Activated T-cell treated with anti-CD3 and anti-CD28 coated beads, Interleukin-2, amount 50 U/mL, for 4 hours (primary cell): ENCODE measurements at regions not wholly inside any gene's neighbourhood (a gene's known extent, or its start where the extent isn't known, plus 50 kb on each side); places are given as distances from the start of the nearest gene placed in this dataset.
"Not testable (repeated sequence)": the region's sequence is repeated elsewhere in the genome, so short reads cannot be mapped to it uniquely, and the experiment has no call there.

Source experiments
- ATAC-seq, 2 donors: fragments of 200-7000 bp; cut with Tn5 transposase; one replicate each; pipeline ENCODE4 v1.10.0; 2021
- DNase-seq: peaks from one replicate; pipeline ENCODE4 v3.0.0-alpha.2; 2020
- H3K27me3 Mint-ChIP-seq: one replicate; pipeline ENCODE4 v1.8.0; 2021; ENCODE audit warnings: low read depth, mixed read lengths
- H3K36me3 Mint-ChIP-seq: one replicate; pipeline ENCODE4 v1.8.0; 2022; ENCODE audit warnings: mixed read lengths; ENCODE audit not compliant: insufficient read depth
- H3K4me1 Mint-ChIP-seq: one replicate; pipeline ENCODE4 v1.8.0; 2021; ENCODE audit warnings: low read depth, mixed read lengths
- H3K4me3 Mint-ChIP-seq: one replicate; pipeline ENCODE4 v1.8.0; 2021; ENCODE audit warnings: mild to moderate bottlenecking, moderate library complexity, mixed read lengths
- H3K9me3 Mint-ChIP-seq: one replicate; pipeline ENCODE4 v1.8.0; 2021; ENCODE audit warnings: mixed read lengths

DNA sequence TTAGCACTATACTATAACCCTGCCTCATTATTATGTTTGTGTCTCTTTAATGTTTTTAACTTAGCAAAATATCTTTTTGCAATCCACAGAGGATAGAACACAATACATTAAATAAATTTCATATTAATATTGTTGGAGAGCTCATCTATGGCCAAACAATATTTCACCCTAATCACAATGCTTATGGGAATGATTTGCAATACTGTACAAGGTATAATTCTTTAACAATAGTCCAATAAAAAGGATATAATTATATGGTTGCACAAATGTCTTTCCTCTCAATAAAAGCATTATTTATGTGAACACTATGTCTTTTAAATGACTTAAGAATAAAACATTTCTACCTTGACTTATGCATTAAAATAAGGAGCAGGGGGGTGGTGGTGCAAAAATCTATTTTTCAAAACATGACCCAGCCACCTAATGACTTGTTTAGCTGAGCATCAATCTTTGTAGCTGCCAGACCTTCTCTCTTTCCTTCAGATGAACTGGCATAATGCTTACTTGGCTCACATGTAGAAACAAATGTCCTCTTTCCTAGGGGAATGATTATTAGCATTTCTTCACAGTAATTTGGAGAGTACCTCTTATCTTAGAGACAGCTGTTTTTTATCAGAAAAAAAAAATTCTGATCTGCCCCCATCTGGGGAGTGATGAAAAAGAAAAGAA lies 1933.6 kb upstream of the LRRTM1 start:
- Mint-ChIP-seq H3K27me3 (no peaks in the 10 kb centered on the region), H3K9me3 (peaks cover 11% of the 10 kb centered on the region), H3K4me3 (no peak overlapping the region), H3K36me3 (no peaks in the 10 kb centered on the region), H3K4me1 (no peaks in the 10 kb centered on the region)
- DNase-seq (no peak), ATAC-seq (no peak)

DNA sequence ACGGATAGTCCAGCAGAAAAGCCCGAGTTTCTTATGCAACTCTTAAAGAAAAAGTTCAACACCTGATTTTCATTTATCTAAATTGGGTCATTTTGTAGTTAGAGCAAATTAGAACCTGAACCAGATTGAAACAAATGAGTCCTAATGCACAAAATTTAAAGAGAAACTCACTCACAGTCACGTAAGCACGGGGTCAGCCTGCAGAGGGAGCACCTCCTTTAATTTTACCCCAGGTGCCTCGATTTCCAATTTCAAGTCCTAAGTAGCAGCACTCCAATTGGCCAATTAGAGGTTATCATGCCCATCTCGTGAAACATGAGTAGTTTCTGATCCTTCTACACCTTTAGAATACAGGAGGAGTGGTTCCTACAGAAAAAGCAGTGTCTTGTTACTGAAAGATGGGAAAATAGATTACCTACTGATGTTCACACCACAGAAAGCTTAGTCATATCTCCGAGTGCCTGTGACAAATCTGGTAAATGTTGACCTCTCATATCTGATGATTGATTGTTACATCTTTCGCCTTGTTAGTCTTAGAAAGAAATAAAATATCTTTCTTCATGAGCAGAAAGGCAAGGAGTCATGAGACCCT lies 1929.8 kb upstream of the LRRTM1 start:
- ATAC-seq, result no peak
- H3K9me3 Mint-ChIP-seq, result peaks cover 8% of the 10 kb centered on the region
- no peaks in the 10 kb centered on the region for H3K36me3 Mint-ChIP-seq
- DNase-seq, result no peak
- no peaks in the 10 kb centered on the region for H3K27me3 Mint-ChIP-seq
- H3K4me1 Mint-ChIP-seq, result no peaks in the 10 kb centered on the region
- no peak overlapping the region for H3K4me3 Mint-ChIP-seq

DNA sequence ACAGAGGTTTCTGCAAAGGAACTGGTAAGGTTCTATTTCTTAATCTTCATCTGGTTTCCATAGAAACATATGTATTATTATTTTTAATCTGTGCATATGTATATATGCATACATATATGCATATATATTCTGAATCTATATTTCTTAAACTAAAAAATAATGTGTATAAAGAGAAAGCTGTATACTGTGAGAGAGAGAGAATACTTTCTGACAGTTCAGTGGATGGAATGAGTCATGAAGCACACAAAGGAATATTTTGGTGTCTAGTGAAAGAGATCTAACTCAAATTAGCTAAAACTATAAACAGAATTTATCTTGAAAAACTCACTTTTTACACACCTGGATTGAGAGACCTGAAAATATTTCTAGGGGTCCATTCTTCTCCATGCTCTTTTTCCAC lies 1929.3 kb upstream of the LRRTM1 start:
- Mint-ChIP-seq H3K36me3 (no peaks in the 10 kb centered on the region), H3K4me1 (no peaks in the 10 kb centered on the region), H3K9me3 (peaks cover 12% of the 10 kb centered on the region), H3K27me3 (no peaks in the 10 kb centered on the region), H3K4me3 (no peak overlapping the region)
- no peak for ATAC-seq
- DNase-seq, result no peak

DNA sequence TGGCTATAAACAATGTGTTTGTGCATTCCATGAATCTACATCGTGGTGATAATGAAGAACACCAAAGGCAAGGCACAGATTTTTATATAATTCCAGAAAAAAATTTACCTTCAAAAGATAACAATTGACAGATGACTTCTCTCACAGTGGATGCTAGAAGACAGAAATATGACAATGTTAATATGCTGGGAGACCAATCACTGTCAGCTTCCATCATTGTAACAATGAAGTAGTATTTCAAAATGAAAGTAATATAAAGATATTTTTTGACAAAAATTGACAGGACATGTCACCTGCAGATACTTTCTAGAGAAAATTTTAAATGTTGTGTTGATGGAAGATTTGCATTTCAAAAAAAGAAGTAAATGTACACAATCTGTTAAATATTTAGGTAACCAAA lies 1925.9 kb upstream of the LRRTM1 start:
- H3K36me3 Mint-ChIP-seq, result no peaks in the 10 kb centered on the region
- no peaks in the 10 kb centered on the region for H3K27me3 Mint-ChIP-seq

DNA sequence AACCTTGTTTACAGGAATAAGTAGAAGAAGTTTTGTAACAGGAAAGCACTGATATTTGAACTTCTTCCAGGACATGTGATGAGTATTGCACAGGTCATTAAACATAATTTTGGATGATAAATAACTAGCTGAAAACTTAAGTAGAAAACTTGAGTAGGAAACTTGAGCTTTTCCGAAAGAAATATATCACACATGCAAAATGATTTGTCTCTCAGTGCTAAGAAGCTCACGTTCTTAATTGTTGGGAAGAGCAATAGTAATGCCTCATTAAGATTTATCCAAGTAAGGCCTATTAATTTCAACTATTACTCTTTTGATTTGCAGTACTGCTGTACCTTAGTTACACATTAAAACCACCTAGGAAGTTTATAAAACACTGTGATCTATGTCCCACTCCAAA lies 1921.9 kb upstream of the LRRTM1 start:
- no peak for DNase-seq
- Mint-ChIP-seq H3K27me3 (no peaks in the 10 kb centered on the region), H3K9me3 (peaks cover 18% of the 10 kb centered on the region), H3K36me3 (no peaks in the 10 kb centered on the region), H3K4me1 (no peaks in the 10 kb centered on the region), H3K4me3 (no peak overlapping the region)
- ATAC-seq, result no peak

More for the DNA sequence above, 1925.9 kb upstream of the LRRTM1 start:
- DNase-seq (no peak), ATAC-seq (no peak)
- Mint-ChIP-seq H3K9me3 (peaks cover 12% of the 10 kb centered on the region), H3K4me3 (no peak overlapping the region), H3K4me1 (no peaks in the 10 kb centered on the region)

DNA sequence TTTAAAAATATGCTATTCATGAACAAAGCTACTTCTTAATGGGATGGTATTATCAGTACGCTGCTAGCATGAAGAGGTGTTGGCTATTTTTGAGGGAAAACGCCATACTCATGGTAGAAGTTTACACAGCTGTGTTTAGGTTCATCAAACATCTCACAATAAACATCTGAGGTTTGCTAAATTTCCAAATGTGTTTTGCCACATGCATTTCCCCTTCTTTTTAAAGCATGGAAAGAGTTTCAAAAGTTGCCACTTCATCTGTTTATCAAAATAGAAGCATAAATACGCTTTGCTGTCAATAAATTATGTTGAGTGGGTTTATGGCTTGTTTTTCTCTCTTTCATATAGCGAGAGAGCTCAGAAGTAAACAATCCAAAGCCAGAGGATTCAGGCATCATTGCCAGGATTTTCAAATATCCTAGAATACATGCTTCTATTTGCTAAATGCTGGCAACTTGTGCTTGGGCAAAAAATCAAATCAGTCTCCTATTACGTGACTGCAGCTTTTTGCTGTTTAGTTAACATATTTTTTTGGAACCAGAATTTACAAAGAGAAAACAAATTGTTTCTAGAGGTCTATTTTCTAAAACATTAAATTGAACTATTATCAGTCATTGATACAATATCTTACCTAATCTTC lies 1919.9 kb upstream of the LRRTM1 start:
- Mint-ChIP-seq H3K27me3 (no peaks in the 10 kb centered on the region), H3K36me3 (no peaks in the 10 kb centered on the region), H3K9me3 (peaks cover 13% of the 10 kb centered on the region), H3K4me3 (no peak overlapping the region), H3K4me1 (no peaks in the 10 kb centered on the region)
- DNase-seq, result no peak
- no peak for ATAC-seq

DNA sequence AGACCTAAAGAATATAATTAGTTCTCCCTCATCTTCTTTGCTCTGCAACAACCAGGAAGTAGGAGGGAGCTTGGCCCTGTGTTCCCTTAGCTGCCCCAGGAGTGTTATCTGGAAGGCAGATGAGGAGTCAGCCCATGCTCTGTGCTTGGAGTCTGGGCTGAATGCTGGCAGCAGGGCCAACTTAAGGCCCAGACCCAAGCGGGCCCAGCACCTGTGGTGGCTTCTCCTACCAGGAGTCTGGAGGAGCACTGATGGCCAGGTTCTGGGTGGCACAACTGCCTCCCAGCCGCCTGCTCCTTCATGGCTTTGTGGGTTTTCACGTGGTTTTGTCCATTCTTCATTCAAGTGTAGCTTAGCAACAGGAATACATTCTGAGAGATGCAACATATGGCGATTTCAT lies 1910.7 kb upstream of the LRRTM1 start:
- Mint-ChIP-seq H3K36me3 (no peaks in the 10 kb centered on the region), H3K4me3 (no peak overlapping the region), H3K27me3 (no peaks in the 10 kb centered on the region), H3K9me3 (peaks cover 20% of the 10 kb centered on the region), H3K4me1 (no peaks in the 10 kb centered on the region)
- ATAC-seq (no peak), DNase-seq (no peak)

DNA sequence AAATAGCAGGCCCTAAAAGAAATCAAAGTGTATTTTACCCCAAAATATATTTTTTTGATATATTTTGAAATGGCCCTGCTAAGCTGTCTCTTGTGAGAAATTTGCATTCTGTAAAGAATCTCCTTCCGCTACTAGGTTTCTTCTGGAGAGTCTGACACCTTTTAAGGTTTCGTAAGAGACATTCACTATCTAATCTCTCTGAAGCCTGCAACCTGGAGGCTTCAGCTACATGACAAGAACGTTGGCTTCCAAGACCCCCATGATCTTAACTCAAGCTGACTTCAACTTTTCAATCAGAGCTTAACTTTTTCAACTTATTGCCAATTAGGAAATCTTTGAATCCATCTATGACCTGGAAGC lies 1894.9 kb upstream of the LRRTM1 start:
- ATAC-seq (no peak), DNase-seq (no peak)
- H3K27me3 Mint-ChIP-seq, result no peaks in the 10 kb centered on the region
- no peaks in the 10 kb centered on the region for H3K36me3 Mint-ChIP-seq
- peaks cover 28% of the 10 kb centered on the region for H3K9me3 Mint-ChIP-seq
- H3K4me3 Mint-ChIP-seq, result no peak overlapping the region
- H3K4me1 Mint-ChIP-seq, result no peaks in the 10 kb centered on the region

DNA sequence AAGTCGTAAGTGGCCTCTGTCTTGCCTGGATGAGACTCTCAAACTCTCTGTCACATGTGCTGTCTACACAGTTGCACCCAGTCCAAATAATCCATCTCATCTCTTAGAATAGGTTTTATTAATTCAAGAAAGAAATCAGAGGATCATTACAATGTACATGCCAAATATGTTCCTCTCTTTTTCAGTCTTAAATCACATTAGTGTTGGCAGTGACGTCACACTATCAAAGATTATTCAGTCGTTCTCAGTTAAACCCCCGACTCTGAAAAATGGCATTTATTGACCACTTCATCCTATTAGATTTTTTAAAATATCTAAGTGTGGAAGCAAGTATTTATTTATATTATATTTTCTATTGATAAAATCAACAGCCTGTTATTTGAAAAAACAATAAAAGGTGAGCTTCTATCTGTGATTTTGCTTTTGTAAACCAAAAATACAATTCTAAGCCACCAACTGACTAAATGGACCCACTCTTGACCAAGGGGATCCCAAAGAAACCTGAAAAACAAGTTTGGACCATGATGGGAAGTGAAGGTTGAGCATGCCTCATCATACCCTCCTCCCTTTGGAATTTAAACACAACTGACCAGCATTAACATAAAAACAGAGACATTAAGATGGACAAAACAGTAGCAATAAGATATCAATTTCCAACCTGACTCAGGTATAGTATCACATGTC lies 1894.4 kb upstream of the LRRTM1 start:
- H3K4me1 Mint-ChIP-seq, result no peaks in the 10 kb centered on the region
- no peaks in the 10 kb centered on the region for H3K36me3 Mint-ChIP-seq
- ATAC-seq (no peak), DNase-seq (no peak)
- H3K9me3 Mint-ChIP-seq, result peaks cover 28% of the 10 kb centered on the region
- no peaks in the 10 kb centered on the region for H3K27me3 Mint-ChIP-seq
- H3K4me3 Mint-ChIP-seq, result no peak overlapping the region

DNA sequence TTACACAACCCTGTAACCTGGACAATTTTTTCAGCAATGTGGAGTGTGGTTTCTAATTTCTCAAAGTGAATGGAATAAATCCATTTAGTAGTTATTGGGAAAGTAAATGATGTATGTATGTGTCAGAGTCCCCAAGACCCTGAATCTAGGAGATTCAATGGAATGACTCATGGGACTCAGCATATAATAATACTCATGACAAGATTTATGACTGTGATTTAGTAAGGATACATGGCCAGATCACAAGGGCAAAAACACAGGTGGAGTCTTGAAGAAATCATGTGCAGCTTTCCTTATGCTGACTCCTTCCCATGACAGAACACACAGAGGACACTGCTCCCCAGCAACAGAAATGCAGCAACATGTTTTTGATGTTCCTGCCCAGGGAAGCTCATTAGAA lies 1877.7 kb upstream of the LRRTM1 start:
- DNase-seq, result no peak
- ATAC-seq, result no peak
- no peaks in the 10 kb centered on the region for H3K4me1 Mint-ChIP-seq
- H3K4me3 Mint-ChIP-seq, result no peak overlapping the region
- H3K27me3 Mint-ChIP-seq, result no peaks in the 10 kb centered on the region
- peaks cover 7% of the 10 kb centered on the region for H3K9me3 Mint-ChIP-seq
- H3K36me3 Mint-ChIP-seq, result no peaks in the 10 kb centered on the region

DNA sequence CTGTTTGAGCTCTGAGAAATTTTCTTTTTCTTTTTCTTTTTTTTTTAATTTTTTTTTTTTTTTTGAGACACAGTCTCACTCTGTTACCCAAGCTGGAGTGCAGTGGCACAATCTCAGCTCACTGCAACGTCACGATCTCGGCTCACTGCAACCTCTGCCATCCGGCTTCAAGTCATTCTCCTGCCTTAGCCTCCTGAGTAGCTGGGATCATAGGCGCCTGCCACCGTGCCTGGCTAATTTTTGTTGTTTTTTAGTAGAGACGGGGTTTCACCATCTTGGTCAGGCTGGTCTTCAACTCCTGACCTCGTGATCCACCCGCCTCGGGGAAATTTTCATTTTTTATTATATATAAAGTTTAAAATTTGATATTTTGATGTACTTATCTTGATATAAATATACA lies 1870.7 kb upstream of the LRRTM1 start:
- not testable (repeated sequence) for H3K9me3 Mint-ChIP-seq, ATAC-seq, H3K27me3 Mint-ChIP-seq, H3K36me3 Mint-ChIP-seq, DNase-seq, H3K4me1 Mint-ChIP-seq, H3K4me3 Mint-ChIP-seq

DNA sequence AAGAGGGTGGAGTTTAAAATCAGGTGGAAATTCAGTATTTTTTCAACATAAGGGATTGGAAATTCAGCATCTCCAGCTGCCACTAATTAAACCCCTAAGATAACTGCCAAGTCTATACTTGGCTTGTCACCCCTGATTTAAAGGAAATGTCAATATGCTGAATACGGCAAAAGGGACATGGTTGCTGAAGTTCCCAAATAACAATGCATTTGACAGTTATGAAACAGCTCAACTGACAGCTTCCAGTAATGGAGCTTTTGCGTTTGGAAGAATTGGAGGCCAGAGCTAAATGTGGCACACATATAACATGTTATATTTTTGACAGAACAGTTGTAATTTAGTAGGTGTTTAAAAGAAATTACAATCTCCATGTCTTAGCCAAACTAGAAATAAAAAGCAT lies 1867.9 kb upstream of the LRRTM1 start:
- Mint-ChIP-seq H3K4me1 (no peaks in the 10 kb centered on the region), H3K27me3 (no peaks in the 10 kb centered on the region), H3K36me3 (no peaks in the 10 kb centered on the region), H3K9me3 (peaks cover 16% of the 10 kb centered on the region), H3K4me3 (no peak overlapping the region)
- DNase-seq (no peak), ATAC-seq (no peak)

DNA sequence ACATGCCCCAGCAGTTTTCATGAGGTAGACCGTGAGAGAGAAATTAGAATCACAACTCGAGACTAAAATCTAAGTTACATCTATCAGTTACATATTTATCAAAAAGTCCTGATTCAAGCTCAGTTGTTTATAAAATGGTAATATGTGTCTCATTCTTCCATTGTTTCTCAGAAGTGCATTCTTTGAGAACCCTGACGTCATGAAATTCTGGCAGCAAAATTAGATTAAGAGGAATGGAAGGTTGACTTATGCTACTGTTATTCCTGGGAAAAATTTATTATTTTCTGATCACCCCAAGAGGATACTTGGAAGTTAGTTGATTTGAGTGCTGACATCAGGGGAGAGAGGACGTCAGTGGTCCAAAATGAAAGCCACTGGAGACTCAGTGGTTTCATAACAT lies 1864.8 kb upstream of the LRRTM1 start:
- Mint-ChIP-seq H3K9me3 (peaks cover 10% of the 10 kb centered on the region), H3K27me3 (no peaks in the 10 kb centered on the region)

DNA sequence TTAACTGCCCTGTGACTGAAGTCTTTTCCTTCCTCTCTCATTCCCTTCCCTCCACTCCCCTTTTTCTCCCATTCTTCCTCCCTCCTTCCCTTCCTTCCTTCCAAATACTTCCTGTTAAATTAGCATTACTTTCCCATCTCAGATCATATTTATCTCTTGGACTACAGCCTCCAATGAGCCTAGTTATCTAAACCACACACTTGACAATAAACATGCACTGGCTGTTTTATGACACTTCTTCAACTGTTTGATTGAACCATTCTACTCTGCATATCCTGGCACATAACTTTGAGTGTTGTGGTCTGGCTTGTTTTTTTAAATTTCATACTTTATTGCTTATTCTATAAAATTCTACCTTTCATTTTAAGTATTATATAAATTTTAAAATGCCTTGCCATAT lies 1860.8 kb upstream of the LRRTM1 start:
- Mint-ChIP-seq H3K4me1 (no peaks in the 10 kb centered on the region), H3K36me3 (no peaks in the 10 kb centered on the region), H3K27me3 (no peaks in the 10 kb centered on the region), H3K9me3 (peaks cover 16% of the 10 kb centered on the region), H3K4me3 (no peak overlapping the region)
- no peak for ATAC-seq
- no peak for DNase-seq

More for the DNA sequence above, 1864.8 kb upstream of the LRRTM1 start:
- ATAC-seq, result no peak
- Mint-ChIP-seq H3K36me3 (no peaks in the 10 kb centered on the region), H3K4me1 (no peaks in the 10 kb centered on the region), H3K4me3 (no peak overlapping the region)
- no peak for DNase-seq

DNA sequence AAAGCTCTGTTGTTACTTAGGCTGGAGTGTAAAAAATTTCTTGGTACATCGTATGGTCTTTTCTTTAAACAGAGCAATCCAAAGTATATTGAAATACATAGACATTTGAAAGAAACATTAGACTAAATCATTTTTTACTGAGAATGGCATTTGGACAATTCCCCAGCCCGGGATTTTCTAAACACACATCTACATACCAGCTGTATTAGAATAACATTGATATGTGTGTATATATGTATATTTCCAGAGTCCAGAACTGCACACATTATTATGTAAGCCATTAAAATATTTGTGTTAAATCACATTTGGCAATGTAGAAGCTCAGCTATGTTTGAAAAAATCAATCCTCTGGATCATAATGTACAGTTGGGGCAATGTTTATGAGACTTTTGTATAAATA lies 1853.6 kb upstream of the LRRTM1 start:
- DNase-seq (no peak), ATAC-seq (no peak)
- Mint-ChIP-seq H3K4me1 (no peaks in the 10 kb centered on the region), H3K4me3 (no peak overlapping the region), H3K27me3 (no peaks in the 10 kb centered on the region), H3K9me3 (peaks cover 16% of the 10 kb centered on the region), H3K36me3 (no peaks in the 10 kb centered on the region)
